Stomach (tissue), 4 donors: ENCODE measurements at regions not wholly inside any gene's neighbourhood (a gene's known extent, or its start where the extent isn't known, plus 50 kb on each side); places are given as distances from the start of the nearest gene placed in this dataset.

Source experiments
- POLR2A ChIP-seq, 4 donors: fragments of 450-650 bp; IDR thresholded peaks; one replicate each; pipeline ENCODE4 v1.6.1; 2016; ENCODE audit warnings: antibody characterized with exemption in 4 of 4, control low read depth in 2 of 4, mild to moderate bottlenecking in 1 of 4, moderate library complexity in 1 of 4
- TF ChIP-seq, protein P1 (sequence below), 7 experiments: fragments of 450-650 bp in 4 of 7; fragments of 200-600 bp in 3 of 7; sonication (generic) in 3 of 7; IDR thresholded peaks; one replicate each; pipeline ENCODE4 v1.5.1; 2016 to 2019; ENCODE audit warnings: antibody characterized with exemption in 7 of 7, control low read depth in 2 of 7, mild to moderate bottlenecking in 1 of 7

DNA sequence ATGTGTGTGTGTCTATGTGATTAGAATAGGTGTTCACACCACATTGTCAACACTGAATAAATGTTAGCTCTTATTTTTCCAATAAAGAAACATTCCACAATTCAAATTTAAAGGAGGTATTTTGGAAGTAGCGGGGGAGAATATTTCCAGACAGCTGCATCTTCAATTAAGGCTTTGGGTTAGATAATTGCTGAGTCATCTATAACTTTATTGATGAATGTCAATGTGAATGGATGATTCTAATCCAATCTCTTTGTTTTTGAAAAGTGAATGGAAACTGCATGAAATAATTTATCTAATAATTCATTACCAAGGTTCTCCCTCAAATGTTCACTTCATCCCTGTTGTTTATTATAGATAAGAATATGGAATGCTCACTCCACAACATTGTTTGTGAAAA is 625.2 kb downstream of the IRS1 start:
- TF ChIP-seq, protein P1, sequence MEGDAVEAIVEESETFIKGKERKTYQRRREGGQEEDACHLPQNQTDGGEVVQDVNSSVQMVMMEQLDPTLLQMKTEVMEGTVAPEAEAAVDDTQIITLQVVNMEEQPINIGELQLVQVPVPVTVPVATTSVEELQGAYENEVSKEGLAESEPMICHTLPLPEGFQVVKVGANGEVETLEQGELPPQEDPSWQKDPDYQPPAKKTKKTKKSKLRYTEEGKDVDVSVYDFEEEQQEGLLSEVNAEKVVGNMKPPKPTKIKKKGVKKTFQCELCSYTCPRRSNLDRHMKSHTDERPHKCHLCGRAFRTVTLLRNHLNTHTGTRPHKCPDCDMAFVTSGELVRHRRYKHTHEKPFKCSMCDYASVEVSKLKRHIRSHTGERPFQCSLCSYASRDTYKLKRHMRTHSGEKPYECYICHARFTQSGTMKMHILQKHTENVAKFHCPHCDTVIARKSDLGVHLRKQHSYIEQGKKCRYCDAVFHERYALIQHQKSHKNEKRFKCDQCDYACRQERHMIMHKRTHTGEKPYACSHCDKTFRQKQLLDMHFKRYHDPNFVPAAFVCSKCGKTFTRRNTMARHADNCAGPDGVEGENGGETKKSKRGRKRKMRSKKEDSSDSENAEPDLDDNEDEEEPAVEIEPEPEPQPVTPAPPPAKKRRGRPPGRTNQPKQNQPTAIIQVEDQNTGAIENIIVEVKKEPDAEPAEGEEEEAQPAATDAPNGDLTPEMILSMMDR (IDR thresholded peaks at IDR 0.05): no peak
- no peak for TF ChIP-seq POLR2A (IDR thresholded peaks at IDR 0.05)
